Glomerular visceral epithelial cell (primary cell): ENCODE measurements at regions not wholly inside any gene's neighbourhood (a gene's known extent, or its start where the extent isn't known, plus 50 kb on each side); places are given as distances from the start of the nearest gene placed in this dataset.
A peak's percentile ranks its signal among the peaks of the same experiment; 100 is the strongest.

Experiments used
- DNase-seq: peaks from one replicate; pipeline ENCODE4 v3.0.0-alpha.2; 2016; ENCODE audit errors: extremely low spot score

DNA sequence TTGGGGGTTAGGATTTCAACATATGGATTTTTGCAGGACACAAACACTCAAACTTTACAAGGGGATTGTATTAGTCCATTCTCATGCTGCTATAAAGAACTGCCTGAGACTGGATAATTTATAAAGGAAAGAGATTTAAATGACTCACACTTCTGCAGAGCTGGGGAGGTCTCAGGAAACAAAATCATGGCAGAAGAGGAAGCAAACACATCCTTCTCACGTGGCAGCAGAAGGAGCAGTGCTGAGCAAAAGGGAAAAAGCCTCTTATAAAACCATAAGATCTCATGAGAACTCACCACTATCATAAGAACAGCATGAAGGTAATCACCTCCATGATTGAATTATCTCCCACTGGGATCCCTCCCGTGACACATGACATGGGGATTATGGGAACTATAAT, 1183.1 kb downstream of the ZPLD1 start:
- DNase-seq: no peak

DNA sequence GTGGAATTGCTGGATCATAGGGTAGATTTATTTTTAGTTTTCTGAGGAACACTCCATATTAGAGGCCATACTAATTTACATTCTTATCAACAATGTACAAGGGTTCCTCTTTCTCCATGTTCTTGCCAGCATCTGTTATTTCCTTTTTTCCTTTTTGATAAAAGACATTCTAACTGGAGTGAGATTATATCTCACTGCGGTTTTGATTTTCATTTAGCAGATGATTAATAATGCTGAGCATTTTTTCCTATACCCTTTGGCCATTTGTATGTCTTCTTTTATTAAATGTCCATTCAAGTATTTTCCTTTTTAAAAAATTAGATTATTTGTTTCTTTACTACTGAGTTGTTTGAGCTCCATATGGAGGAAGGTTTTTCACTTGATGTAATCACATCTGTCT, 1189.5 kb downstream of the ZPLD1 start:
- DNase-seq: no peak

DNA sequence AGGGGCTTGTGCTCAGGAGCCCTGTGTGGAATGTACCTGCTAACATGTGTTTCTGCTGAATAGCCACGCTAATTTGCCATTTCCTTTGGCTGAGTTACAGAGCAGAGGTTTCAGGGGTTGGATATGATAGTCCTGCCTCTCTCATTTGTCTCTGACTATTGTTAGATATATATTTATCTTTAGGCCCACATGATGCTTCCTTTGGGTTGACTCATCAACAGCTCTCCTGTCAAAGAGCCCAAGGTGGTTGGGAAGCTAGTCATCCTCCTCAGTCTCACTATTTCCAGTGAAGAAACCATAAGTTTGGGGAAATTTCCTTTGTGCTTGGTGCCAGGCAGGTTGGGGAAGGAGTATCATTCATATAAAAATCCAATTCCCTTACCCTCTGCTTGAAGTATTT, 1194.6 kb downstream of the ZPLD1 start:
- no peak for DNase-seq

DNA sequence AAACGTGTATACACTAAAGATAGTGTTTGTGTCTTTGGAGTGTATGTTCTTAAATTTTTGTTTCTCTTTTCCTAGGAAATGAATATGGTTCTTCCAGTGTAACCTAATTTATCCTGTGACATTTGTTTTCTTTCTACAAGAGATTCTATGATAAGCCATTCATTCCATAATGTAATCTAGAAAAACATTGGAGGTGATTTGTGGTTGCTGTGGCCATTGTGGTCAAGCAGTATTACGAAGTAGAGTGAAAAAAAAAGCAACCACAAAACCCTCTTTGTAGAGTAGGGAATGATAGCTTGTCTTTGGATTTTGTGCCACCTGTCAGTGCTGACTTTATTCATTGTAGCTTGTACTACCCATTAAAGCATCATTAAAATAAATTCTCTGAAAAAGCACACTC, 1209.6 kb downstream of the ZPLD1 start:
- peak; percentile 59 for DNase-seq

DNA sequence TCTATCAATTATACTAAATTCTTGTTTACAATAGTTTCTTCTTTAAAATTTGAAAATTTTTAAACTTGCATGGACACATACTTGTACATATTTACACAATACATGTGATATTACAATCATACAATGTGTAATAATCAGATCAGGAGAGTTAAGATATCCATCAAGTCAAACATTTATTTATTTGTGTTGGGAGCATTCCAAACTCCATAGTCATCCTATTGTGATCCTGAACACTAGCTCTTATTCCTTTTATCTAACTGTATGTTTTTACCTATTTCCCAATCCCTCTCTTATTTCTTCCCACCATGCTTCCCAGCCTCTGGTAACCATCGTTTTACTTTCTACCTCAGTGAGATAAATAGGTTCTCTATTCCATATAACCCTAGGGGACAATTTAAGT, 1219.2 kb downstream of the ZPLD1 start:
- no peak for DNase-seq

DNA sequence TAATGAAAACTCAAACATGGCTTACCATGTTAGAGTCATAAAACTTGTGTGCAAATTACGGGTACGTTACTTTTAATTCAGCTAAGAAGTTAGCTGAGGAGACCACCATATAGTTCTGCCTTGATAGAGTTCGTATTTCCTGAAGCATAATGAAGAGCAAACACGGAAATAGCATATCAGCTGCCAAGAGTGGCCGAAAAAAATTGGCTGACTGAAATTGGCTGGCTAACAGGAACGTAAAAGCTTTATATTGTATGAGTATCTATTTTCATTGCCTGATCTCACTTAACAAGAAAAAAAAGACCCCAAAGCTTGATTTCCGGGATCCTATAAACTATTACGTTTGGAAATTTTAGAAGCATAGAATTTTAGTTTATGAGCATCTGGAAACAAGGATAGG, 1222.9 kb downstream of the ZPLD1 start:
- no peak for DNase-seq

DNA sequence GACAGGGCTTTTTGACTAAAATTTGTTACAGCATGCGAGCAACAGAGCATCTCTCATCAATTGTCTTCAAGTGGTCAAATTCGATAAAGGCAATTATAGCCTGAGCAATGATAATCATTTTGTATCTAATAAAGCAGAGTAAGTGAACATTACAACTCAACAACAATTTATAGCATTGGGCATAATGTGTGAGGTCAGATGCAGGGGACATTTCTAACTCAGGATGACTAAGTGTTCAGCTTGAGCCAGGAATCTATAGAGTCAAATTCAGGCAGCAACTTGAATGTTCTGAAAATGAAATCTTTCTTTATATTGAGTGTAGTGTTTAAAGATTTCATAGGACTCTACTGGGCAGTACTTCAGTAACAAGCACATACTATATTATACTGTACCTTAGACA, 1226.0 kb downstream of the ZPLD1 start:
- no peak for DNase-seq

DNA sequence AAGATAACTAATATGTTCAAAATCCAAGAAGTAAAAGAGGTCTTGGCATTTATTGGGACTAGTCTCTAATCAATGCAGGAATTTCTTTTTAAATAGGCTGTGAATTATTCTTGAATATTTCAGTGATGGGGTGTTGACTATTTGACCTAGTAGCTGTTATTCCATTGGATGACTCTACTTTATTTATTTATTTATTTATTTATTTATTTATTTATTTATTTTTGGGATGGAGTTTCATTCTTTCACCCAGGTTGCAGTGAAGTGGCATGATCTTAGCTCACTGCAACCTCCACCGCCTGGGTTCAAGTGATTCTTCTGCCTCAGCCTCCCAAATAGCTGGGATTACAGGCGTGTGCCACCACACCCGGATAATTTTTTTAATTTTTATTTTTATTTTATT, 1227.8 kb downstream of the ZPLD1 start:
- DNase-seq: no peak

DNA sequence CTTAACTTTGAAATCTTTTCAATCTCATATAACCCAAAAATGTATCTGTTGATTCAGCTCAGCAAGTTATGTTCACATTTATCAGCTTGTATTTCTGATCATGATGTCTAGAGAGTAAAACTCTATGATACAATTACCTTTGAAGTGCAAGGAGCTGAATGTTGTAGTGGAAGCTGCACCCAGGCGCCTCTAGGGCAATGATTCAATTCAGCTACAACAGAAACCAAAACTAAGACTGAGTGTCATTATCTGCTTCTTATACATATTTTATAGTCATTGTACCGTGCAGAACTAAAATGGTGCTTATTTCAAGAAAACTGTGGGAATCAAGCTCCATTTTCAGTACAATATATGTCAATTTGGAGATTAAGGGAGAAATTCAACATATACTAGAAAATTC, 1237.5 kb downstream of the ZPLD1 start:
- no peak for DNase-seq

DNA sequence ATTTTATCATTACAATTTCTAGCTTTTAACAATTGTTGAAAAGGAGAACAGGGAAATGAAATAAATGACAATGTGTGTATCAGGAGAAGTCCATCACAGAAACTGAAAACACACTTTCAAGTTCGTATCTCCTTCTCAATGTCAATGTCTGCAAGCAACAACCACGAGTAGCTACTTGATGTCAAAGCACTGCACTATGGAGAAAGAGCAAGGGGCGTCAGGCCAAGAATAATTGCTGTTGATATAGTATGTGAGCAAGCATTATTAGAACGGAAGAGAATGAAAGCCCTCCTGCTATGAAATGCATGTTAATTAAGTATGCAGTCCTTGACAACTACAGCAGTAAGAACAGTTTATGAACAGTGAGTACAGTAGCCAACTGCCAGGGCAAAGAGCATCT, 1250.1 kb downstream of the ZPLD1 start:
- DNase-seq: no peak

DNA sequence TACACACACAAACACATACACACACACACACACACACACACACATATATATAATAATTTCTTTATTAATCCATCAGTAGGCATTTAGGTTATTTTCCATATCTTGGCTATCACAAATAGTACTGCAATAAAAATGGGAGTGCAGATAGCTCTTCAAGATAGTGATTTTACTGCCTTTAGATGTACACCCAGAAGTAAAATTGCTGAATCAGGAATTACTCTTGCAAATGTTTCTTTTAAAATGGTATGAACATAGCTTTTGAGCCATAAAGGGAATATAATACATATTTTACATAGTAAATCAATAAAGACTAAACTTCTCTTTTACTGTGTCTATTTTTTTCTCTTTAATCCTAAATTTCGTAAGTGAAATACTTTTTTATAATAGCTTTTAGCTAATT, 1251.1 kb downstream of the ZPLD1 start:
- DNase-seq: no peak

DNA sequence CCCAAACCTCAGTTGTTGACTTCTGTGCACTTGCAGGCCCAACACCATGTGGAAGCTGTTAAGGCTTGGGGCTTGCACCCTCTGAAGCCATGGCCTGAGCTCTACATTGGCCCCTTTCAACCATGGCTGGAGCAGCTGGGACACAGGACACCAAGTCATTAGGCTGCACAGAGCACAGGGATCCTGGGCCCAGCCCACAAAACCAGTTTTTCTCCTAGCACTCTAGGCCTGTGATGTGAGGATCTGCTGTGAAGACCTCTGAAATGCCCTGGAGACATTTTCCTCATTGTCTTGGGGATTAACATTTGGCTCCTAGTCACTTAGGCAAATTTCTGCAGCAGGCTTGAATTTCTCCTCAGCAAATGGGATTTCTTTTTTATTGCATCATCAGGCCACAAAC, 1255.7 kb downstream of the ZPLD1 start:
- DNase-seq: no peak

DNA sequence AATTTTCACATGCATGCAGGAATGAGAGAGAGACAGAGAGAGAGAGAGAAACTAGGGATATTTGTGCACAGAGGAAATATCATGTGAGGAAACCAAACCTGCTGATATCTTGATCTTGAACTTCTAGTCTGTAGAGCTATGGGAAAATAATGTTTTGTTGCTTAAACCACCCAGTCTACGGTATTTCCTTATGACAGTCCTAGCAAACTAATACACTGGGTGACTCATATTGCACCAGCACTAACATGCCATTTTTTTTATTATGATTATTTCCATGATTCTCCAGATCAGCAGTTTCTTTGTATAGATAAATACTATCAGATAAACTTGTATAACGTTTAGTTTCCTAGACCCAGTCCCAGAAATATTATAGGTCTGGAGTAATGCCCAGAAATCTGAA, 1259.0 kb downstream of the ZPLD1 start:
- DNase-seq: no peak

DNA sequence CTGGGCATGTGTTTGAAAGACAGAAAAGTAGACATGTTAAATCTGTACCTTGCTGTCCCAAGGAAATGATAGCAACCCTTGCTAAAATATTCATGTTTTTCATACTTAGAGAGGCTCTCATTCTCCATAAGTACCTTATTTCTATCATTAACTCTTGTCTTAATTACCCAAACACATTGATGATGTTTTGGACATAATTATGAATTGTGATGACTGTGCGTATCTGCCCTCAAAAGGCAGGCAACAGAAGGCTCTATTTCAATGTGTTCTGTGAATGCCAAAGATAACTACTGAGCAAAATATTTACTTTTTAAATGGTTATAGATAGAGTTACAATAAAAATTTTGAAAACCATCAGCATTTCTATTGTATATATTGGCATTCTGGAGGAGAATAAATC, 1263.8 kb downstream of the ZPLD1 start:
- DNase-seq: no peak

DNA sequence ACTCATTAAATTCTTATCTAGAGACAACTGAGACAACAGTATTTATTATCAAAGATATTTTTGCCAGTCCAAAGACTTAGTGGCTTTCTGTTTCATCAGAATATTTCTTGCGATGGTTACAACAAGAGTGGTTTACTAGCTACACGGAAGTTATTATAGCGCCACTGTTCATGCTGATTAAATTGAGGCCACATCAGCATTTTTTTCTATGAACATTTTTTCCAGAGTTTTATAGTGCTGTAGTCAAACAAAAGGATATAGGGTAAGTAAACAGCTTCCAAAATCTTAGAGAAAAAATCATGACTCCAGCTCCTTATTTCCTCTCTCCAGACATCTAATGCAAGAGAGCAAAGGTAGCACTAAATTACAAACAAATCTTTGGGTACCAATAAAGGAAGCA, 1264.4 kb downstream of the ZPLD1 start:
- DNase-seq: no peak

DNA sequence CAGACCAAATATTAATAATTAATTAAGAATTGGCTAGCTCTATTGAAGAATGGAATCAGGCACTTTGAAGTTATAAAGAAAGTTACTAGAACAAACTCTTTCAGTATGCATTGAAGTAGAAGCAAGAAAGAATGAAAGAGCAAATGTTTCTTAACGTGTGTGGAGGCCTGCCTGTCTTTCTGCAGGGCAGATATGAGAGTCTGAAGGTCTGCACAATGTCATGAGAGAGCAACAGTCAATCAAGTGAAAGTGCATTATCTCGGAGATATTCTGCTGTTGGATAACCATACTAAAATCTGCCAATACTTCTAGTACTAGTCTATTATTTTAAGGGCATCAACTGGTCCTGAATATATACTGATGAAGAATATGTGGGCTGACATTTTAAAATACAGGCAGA, 1270.8 kb downstream of the ZPLD1 start:
- no peak for DNase-seq

DNA sequence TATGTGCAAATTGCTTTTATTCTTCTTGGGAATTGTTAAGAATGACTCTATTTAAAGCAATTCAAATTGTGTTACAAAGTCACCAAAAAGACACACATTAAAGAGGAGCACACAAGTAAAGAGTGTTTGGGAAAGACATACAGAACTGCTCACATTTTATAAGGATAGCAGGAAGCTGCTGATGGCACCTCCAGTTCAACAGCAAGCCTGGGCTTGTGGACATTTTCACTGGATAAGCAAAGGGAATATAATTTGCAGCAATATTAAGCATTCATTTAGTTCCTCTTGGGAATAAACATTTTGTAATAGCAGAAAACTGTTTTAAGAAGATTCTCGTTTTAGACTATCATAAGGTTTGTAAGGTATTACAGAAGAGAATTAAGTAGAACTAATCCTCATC, 1271.9 kb downstream of the ZPLD1 start:
- no peak for DNase-seq

DNA sequence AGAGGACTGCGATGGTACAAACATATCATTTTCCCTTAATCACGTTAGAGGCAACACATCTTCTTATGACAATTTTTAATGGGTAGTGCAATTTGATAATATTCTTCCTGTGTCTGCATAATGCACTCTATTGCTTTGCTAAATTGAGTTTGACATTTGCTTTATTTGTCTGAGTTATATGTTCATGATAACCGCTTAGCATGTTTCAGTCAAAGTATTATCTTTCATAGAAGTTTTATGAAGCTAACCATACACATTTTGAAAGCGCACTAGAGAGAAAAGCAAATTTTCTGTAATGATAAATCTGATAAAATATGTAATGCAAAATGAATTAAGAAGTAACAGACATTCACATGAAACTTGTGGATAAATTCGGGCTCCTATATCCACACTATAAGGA, 1276.9 kb downstream of the ZPLD1 start:
- DNase-seq: no peak

DNA sequence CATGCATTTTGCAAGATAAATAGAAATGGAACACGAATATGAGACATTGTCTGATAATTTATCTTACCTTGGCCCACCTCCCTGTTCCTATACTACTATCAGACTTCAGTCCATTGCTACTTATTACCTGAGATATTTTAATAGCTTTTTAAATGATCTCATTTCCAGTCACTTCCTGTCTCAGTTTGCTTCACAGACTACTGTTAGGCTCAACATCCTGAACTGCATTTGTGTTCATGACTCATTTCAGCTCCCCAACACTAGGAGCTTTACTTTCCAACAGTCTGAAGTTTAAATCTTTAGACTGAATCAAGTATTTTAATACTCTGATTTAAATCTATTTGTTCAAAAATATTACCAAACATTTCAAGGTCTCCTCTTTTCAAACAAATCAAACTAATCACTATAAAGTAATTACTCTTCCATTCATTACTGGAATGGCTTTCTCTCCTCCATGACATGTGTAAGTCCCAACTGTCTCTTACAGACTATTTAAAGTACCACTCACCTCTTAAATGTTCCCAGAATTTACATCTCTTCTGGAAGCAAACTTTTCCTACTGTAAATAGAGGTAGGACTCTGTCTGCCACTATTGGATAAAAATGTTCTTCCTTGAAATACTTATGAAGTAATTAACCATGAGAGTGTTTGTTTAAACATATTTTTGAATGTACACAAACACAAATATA, 1277.6 kb downstream of the ZPLD1 start:
- peak; percentile 41 for DNase-seq

DNA sequence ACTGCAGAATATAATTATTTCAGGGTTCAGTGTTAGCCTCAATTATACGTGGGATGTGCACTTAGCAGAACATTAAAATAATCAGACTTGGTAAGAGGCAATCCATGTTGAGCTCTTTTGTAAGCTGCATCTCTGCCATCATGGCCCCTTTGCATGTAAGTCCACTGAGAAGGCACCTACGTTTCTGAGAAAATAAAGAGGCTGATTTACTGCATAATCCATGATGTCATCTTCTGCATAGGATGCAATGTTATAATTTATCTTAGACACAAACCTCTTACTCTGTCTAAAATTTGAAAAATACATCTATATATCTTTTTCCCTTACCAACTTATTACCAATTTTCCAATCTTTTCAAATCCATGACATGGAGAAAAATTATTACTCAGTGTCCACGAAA, 1294.7 kb downstream of the ZPLD1 start:
- no peak for DNase-seq

DNA sequence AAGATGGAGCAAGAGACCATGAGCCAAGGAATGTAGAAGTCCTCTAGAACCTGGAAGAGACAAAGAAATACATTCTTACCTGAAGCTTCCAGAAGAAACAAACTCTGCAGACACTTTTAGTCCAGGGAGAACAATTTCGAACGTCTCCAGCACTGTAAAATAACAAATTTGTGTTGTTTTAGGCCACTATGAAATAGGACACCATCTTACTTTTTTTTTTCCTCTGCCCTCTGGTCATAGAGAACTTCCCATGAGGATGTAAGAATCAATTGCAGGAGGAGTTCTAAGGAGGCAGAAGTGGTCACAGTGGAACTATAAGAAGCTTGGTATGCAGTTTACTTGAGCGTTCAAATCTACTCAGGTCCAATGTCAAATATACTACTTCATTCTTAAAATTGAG, 1295.9 kb downstream of the ZPLD1 start:
- no peak for DNase-seq

DNA sequence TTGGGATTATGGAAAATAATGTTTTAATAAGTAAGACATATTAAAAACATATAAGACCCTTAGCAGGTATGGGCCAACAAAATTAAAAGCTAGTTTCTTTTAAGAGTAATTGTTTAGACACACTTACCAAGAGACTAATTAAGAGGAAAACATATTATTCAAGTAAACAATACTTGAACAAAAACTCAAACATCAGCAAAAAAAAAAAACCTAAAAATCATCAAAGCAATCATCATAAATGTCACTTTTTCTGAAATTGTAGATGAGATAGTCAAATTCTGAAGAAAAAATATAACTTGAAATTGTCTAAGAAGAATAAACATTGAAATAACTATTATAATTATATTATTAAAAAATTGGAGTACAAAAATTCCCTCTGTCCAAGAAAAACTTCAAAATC, 1318.2 kb downstream of the ZPLD1 start:
- DNase-seq: no peak

DNA sequence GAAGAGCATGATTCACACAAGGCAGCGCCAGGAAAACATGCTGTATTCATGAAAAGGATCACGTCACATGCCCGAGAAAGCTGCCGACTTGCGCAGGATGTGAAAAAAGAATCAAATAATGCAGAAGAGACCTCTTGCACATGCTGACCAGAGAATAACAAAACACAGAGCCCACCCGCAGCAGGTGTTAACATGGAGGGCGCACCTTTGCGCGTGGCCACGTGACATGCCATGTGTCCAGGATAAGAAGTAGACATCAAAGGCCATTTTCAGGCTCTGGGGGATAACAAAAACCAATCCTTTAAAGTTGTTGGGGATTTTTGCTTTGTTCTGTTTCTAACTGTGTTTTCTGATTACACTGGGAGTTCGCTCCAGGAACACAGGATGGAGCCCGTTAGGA, 1332.8 kb downstream of the ZPLD1 start:
- no peak for DNase-seq

DNA sequence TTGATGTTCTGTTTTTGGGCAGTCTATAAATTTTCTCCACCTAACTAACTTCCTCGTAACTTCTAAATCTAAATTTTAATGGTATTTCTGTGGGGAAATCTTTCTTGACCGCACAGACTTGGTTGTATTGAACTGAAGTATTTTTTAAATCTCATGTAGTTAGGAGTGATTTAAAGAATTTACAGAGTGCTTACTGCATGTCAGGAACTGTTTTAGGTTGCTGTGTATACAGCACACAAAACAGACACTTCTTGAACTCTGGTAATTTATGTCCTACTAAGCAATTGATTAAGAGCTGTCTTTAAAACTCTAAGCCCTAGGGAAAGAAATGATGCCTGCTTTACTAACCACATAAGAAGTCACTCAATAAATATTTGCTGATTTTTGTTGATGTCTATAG, 1350.2 kb downstream of the ZPLD1 start:
- no peak for DNase-seq

DNA sequence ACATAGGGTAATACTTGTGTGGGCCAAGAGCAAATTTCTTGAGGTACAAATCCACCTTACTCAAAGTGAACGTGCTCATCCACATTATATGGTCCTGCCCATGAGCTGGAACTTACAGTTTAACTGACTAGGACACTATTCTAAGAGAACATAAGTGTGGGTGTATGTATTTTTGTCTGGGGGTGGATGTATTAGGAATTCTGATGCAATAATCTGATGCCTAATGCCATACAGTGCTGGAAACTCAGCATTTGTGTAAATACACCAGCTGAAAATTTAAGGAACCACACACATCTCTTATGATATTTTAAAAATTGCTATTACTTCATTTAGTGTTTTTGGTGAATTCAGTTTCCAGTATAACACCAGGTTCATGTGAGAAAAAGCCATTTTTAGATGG, 1350.7 kb downstream of the ZPLD1 start:
- DNase-seq: no peak
